H1 (cell line): ENCODE measurements at regions not wholly inside any gene's neighbourhood (a gene's known extent, or its start where the extent isn't known, plus 50 kb on each side); places are given as distances from the start of the nearest gene placed in this dataset.
"Not testable (repeated sequence)": the region's sequence is repeated elsewhere in the genome, so short reads cannot be mapped to it uniquely, and the experiment has no call there.

Experiments used
- CTCF ChIA-PET: fragments of 300-600 bp; sonication (Branson Sonifier 250); formaldehyde crosslinking; loops from one replicate; lab custom pipeline; 2021; ENCODE audit not compliant: partially characterized antibody; lab: Charles Lee
- POLR2A ChIA-PET: fragments of 300-600 bp; sonication (Branson Sonifier 250); formaldehyde crosslinking; loops from one replicate; lab custom pipeline; 2021; ENCODE audit warnings: inconsistent platforms; ENCODE audit not compliant: partially characterized antibody; lab: Charles Lee
- DNase-seq, 2 experiments: peaks; one replicate each; pipeline versions ENCODE4 v3.0.0 to v3.0.0-alpha.2; 2010 to 2022; ENCODE audit warnings: low spot score in 2 of 2, low read depth in 1 of 2, mixed read lengths in 1 of 2
- FAIRE-seq: peaks from 2 replicates; lab custom pipeline; 2011; peaks lifted over from hg19 to GRCh38; lab: Jason Lieb, UNC
- H2AFZ ChIP-seq: 2 replicates; pipeline ENCODE4 v1.8.1; 2012; ENCODE audit warnings: low read length, inconsistent platforms
- H2AK5ac ChIP-seq: 2 replicates; pipeline ENCODE4 v1.6.1; 2013; ENCODE audit warnings: low read depth, low read length
- H2BK120ac ChIP-seq: replicated peaks from 2 replicates; pipeline ENCODE3; 2013; ENCODE audit warnings: low read depth, low read length, inconsistent platforms
- H2BK12ac ChIP-seq: 2 replicates; pipeline ENCODE4 v1.6.1; 2013; ENCODE audit warnings: low read depth, low read length
- H2BK15ac ChIP-seq: 2 replicates; pipeline ENCODE4 v1.6.1; 2013; ENCODE audit warnings: low read length
- H2BK20ac ChIP-seq: 2 replicates; pipeline ENCODE4 v1.6.1; 2013; ENCODE audit warnings: low read length
- H2BK5ac ChIP-seq: 2 replicates; pipeline ENCODE4 v1.6.1; 2013; ENCODE audit warnings: low read depth, low read length
- H3K14ac ChIP-seq: 2 replicates; pipeline ENCODE4 v1.6.1; 2013; ENCODE audit warnings: inconsistent platforms; ENCODE audit not compliant: insufficient read length
- H3K18ac ChIP-seq: 2 replicates; pipeline ENCODE4 v1.6.1; 2013; ENCODE audit warnings: low read length; ENCODE audit errors: extremely low read depth
- H3K23ac ChIP-seq: 2 replicates; pipeline ENCODE4 v1.6.1; 2013; ENCODE audit warnings: inconsistent platforms; ENCODE audit not compliant: insufficient read length
- H3K23me2 ChIP-seq: 2 replicates; pipeline ENCODE4 v1.6.1; 2013; ENCODE audit warnings: low read depth, low read length
- H3K27ac ChIP-seq: 2 replicates; pipeline ENCODE4 v1.6.1; 2011; ENCODE audit warnings: low read depth, low read length, inconsistent platforms
- H3K27me3 ChIP-seq, 4 experiments: replicated peaks in 1 of 4; 1 replicate in 1 of 4; 2 replicates in 3 of 4; pipeline versions ENCODE4 v1.6.1 to v1.8.1; 2011 to 2013; ENCODE audit warnings: low read length in 3 of 4, mild to moderate bottlenecking in 3 of 4, inconsistent platforms in 2 of 4, mixed read lengths in 2 of 4, moderate library complexity in 1 of 4; ENCODE audit not compliant: control insufficient read depth in 3 of 4, insufficient read depth in 3 of 4; ENCODE audit errors: extremely low read depth in 1 of 4
- H3K36me3 ChIP-seq, 4 experiments: 2 replicates each; pipeline versions ENCODE4 v1.6.1 to v1.8.1; 2011 to 2013; ENCODE audit warnings: mild to moderate bottlenecking in 4 of 4, low read length in 3 of 4, moderate library complexity in 2 of 4, control low read depth in 1 of 4, inconsistent platforms in 1 of 4; ENCODE audit not compliant: insufficient read depth in 4 of 4, control insufficient read depth in 2 of 4
- H3K4ac ChIP-seq: replicated peaks from 2 replicates; pipeline ENCODE3; 2013; ENCODE audit warnings: low read length, low read depth, mixed read lengths, inconsistent platforms; ENCODE audit not compliant: insufficient read length
- H3K4me1 ChIP-seq, 4 experiments: replicated peaks in 1 of 4; 1 replicate in 1 of 4; 2 replicates in 3 of 4; pipeline versions ENCODE4 v1.6.1 to v1.8.1; 2011 to 2013; ENCODE audit warnings: low read length in 3 of 4, inconsistent platforms in 2 of 4, mixed read lengths in 1 of 4; ENCODE audit not compliant: insufficient read depth in 4 of 4, control insufficient read depth in 3 of 4
- H3K4me2 ChIP-seq, 2 experiments: 2 replicates each; pipeline versions ENCODE4 v1.6.1 to v1.8.1; 2011 to 2013; ENCODE audit warnings: low read depth in 2 of 2, low read length in 2 of 2, control low read depth in 1 of 2, inconsistent platforms in 1 of 2, mild to moderate bottlenecking in 1 of 2; ENCODE audit not compliant: insufficient read depth in 1 of 2
- H3K4me3 ChIP-seq, 4 experiments: fragments of 200-600, 300-600 bp in 1 of 4; sonication (generic), shearing (Covaris generic), sonication (Bioruptor Twin) in 1 of 4; 2 replicates each; pipeline versions ENCODE4 v1.5.1 to v1.8.1; 2011 to 2016; ENCODE audit warnings: low read length in 4 of 4, low read depth in 3 of 4, control low read depth in 2 of 4, inconsistent platforms in 2 of 4, mild to moderate bottlenecking in 2 of 4, mixed read lengths in 1 of 4, moderate library complexity in 1 of 4; ENCODE audit not compliant: insufficient read depth in 2 of 4; ENCODE audit errors: extremely low read depth in 1 of 4
- H3K56ac ChIP-seq: replicated peaks from 2 replicates; pipeline ENCODE3; 2013; ENCODE audit warnings: low read depth, mild to moderate bottlenecking, mixed read lengths, low read length, inconsistent platforms; ENCODE audit not compliant: insufficient read length
- H3K79me1 ChIP-seq: 2 replicates; pipeline ENCODE4 v1.6.1; 2013; ENCODE audit warnings: low read depth, low read length, control low read depth
- H3K79me2 ChIP-seq, 2 experiments: 2 replicates each; pipeline versions ENCODE4 v1.6.1 to v1.8.1; 2012 to 2013; ENCODE audit warnings: low read length in 2 of 2, mild to moderate bottlenecking in 2 of 2, inconsistent platforms in 1 of 2; ENCODE audit not compliant: insufficient read depth in 2 of 2, control insufficient read depth in 1 of 2
- H3K9ac ChIP-seq, 4 experiments: replicated peaks in 1 of 4; 1 replicate in 1 of 4; 2 replicates in 3 of 4; pipeline versions ENCODE4 v1.6.1 to v1.8.1; 2011 to 2013; ENCODE audit warnings: low read depth in 3 of 4, low read length in 3 of 4, control low read depth in 2 of 4, mild to moderate bottlenecking in 2 of 4, moderate library complexity in 2 of 4, inconsistent platforms in 1 of 4; ENCODE audit errors: extremely low read depth in 1 of 4
- H3K9me3 ChIP-seq, 2 experiments: 2 replicates each; pipeline versions ENCODE4 v1.6.1 to v1.8.1; 2012 to 2013; ENCODE audit warnings: mild to moderate bottlenecking in 2 of 2, moderate library complexity in 2 of 2, control low read depth in 1 of 2, inconsistent platforms in 1 of 2, low read depth in 1 of 2, low read length in 1 of 2, mixed read lengths in 1 of 2; ENCODE audit not compliant: insufficient read depth in 2 of 2
- H4K20me1 ChIP-seq, 2 experiments: replicated peaks in 1 of 2; 2 replicates each; pipeline versions ENCODE3 to v1.8.1; 2011 to 2013; ENCODE audit warnings: inconsistent platforms in 2 of 2, low read length in 2 of 2, mild to moderate bottlenecking in 1 of 2; ENCODE audit not compliant: insufficient read depth in 2 of 2, control insufficient read depth in 1 of 2
- H4K5ac ChIP-seq: 2 replicates; pipeline ENCODE4 v1.6.1; 2013; ENCODE audit warnings: low read length, low read depth, mixed read lengths, inconsistent platforms; ENCODE audit not compliant: insufficient read length
- H4K8ac ChIP-seq: 2 replicates; pipeline ENCODE4 v1.8.0; 2013; ENCODE audit warnings: mild to moderate bottlenecking, moderate library complexity, low read length, inconsistent platforms; ENCODE audit not compliant: insufficient read depth; ENCODE audit errors: extremely low read depth
- H4K91ac ChIP-seq: replicated peaks from 2 replicates; pipeline ENCODE3; 2013; ENCODE audit warnings: low read length, mixed read lengths, inconsistent platforms; ENCODE audit not compliant: insufficient read length
- WGBS, 2 experiments: shearing (Covaris generic) in 1 of 2; methylation state at CpG; one replicate each; pipeline versions ENCODE4 v1.1.6 to v1.1.7; 2013 to 2015; ENCODE audit warnings: low lambda C conversion rate in 2 of 2, mixed read lengths in 2 of 2, inconsistent platforms in 1 of 2, low coverage in 1 of 2, missing lambda C conversion rate in 1 of 2; ENCODE audit not compliant: insufficient replicate concordance in 2 of 2, insufficient coverage in 1 of 2, insufficient read length in 1 of 2; ENCODE audit errors: extremely low coverage in 1 of 2, missing lambda C conversion rate in 1 of 2; 5-methylcytosine and 5-hydroxymethylcytosine counted together

DNA sequence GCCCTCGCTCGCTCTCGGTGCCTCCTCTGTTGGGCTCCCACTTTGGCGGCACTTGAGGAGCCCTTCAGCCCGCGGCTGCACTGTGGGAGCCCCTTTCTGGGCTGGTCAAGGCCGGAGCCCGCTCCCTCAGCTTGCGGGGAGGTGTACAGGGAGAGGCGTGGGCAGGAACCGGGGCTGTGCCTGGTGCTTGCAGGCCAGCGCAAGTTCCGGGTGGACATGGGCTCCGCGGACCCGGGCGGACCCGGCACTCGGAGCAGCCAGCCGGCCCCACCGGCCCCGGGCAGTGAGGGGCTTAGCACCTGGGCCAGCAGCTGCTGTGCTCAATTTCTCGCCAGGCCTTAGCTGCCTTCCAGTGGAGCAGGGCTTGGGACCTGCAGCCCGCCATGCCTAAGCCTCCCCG, 82.2 kb upstream of the RELN start:
- H3K23me2 ChIP-seq, H3K56ac ChIP-seq, H2BK5ac ChIP-seq, H4K91ac ChIP-seq, H3K4me3 ChIP-seq, H4K5ac ChIP-seq, H3K4ac ChIP-seq, H3K36me3 ChIP-seq, H2BK15ac ChIP-seq, H3K79me2 ChIP-seq, H2BK120ac ChIP-seq, H3K4me1 ChIP-seq, POLR2A ChIA-PET, FAIRE-seq, H4K20me1 ChIP-seq, H3K4me2 ChIP-seq, H3K18ac ChIP-seq, H2AFZ ChIP-seq, H3K79me1 ChIP-seq, H3K14ac ChIP-seq, H2BK20ac ChIP-seq, H2AK5ac ChIP-seq, H2BK12ac ChIP-seq, H3K27ac ChIP-seq, H3K23ac ChIP-seq, H3K27me3 ChIP-seq, H4K8ac ChIP-seq, DNase-seq, H3K9ac ChIP-seq: not testable (repeated sequence)
- CTCF ChIA-PET, result interaction anchor here (1.2 kb wide), 1 partner anchor 52 kb away, joined by 3 read pairs; no protein-coding TSS in a partner anchor
- WGBS, 2 experiments, result 100% methylated on average over 14 of the region's 25 CpGs; no CpG with 5 or more reads in 1 of the 2 experiments
- peaks cover 5 to 12% of the 10 kb centered on the region in 2 experiments; a peak in 3 of 4 replicates for H3K9me3 ChIP-seq
